Ishikawa (cell line): ENCODE measurements at regions not wholly inside any gene's neighbourhood (a gene's known extent, or its start where the extent isn't known, plus 50 kb on each side); places are given as distances from the start of the nearest gene placed in this dataset.

Experiments
- CEBPB ChIP-seq: IDR thresholded peaks from 2 replicates; pipeline ENCODE4 v1.6.1; 2012
- CREB1 ChIP-seq: IDR thresholded peaks from 2 replicates; pipeline ENCODE4 v1.6.1; 2012; ENCODE audit warnings: low read depth
- EGR1 ChIP-seq: IDR thresholded peaks from 2 replicates; pipeline ENCODE4 v1.6.1; 2012
- EP300 ChIP-seq: IDR thresholded peaks from 2 replicates; pipeline ENCODE4 v1.6.1; 2012; ENCODE audit warnings: borderline replicate concordance
- FOXM1 ChIP-seq: IDR thresholded peaks from 2 replicates; pipeline ENCODE4 v1.6.1; 2012; ENCODE audit warnings: low read depth, borderline replicate concordance
- NFIC ChIP-seq: IDR thresholded peaks from 2 replicates; pipeline ENCODE4 v1.6.1; 2012
- RAD21 ChIP-seq: IDR thresholded peaks from 2 replicates; pipeline ENCODE4 v1.6.1; 2012; ENCODE audit warnings: low read depth
- TAF1 ChIP-seq: IDR thresholded peaks from 2 replicates; pipeline ENCODE4 v1.6.1; 2012; ENCODE audit warnings: low read depth, mild to moderate bottlenecking
- TCF12 ChIP-seq: IDR thresholded peaks from 2 replicates; pipeline ENCODE4 v1.6.1; 2012; ENCODE audit warnings: low read depth
- TEAD4 ChIP-seq: IDR thresholded peaks from 2 replicates; pipeline ENCODE4 v1.6.1; 2012
- YY1 ChIP-seq: IDR thresholded peaks from 2 replicates; pipeline ENCODE4 v1.6.1; 2012; ENCODE audit warnings: low read depth
- ZBTB7A ChIP-seq: IDR thresholded peaks from 2 replicates; pipeline ENCODE4 v1.6.1; 2012; ENCODE audit warnings: low read depth
- TF ChIP-seq, protein P1 (sequence below): IDR thresholded peaks from 2 replicates; pipeline ENCODE4 v1.6.1; 2012
- TF ChIP-seq, protein P2 (sequence below): IDR thresholded peaks from 2 replicates; pipeline ENCODE4 v1.6.1; 2012; ENCODE audit warnings: low read depth, mild to moderate bottlenecking
- TF ChIP-seq, protein P3 (sequence below): IDR thresholded peaks from 2 replicates; pipeline ENCODE4 v1.6.1; 2012

DNA sequence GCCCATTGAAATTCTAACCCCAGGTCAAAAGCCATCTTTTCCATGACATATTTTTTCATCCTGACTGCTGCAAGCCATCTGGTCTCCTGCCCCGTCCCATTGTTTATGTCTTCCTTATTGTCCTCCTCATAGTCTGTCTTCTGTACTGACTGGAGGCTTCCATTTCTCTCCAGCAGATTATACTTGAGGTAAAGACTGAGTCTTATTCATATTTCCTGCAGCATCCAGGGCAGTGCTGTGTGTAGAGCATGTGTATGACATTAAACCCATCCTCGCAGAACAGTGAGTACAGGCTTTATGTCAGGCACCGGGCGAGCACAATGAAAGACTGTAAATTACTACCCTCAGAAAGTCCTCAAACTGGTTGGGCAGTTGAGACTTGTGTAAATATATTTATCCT is 275.1 kb downstream of the C4orf33 start:
- TF ChIP-seq, protein P1, sequence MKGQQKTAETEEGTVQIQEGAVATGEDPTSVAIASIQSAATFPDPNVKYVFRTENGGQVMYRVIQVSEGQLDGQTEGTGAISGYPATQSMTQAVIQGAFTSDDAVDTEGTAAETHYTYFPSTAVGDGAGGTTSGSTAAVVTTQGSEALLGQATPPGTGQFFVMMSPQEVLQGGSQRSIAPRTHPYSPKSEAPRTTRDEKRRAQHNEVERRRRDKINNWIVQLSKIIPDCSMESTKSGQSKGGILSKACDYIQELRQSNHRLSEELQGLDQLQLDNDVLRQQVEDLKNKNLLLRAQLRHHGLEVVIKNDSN, result no peak
- TF ChIP-seq RAD21, result no peak
- no peak for TF ChIP-seq CEBPB
- no peak for TF ChIP-seq CREB1
- no peak for TF ChIP-seq TAF1

DNA sequence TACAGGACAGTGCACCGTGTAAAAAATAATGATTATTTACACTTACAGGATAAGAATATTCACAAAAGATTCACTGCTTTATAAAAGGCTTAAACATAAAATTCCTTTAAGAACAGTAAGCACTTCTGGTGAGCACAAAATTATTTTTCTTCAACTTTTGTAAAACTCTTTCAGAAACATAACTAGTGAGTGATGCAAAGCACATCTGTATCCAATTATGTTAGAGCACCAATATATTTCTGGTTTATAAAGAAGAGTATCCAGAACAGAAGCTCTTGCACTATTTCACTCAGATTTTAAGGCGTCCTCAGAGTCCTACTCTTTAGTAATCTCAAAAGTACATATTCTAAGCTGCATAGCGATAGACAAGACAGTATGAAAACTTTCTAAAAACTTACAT is 276.0 kb downstream of the C4orf33 start:
- TF ChIP-seq ZBTB7A (no peak), TCF12 (no peak), YY1 (no peak), CREB1 (no peak), EGR1 (no peak), TEAD4 (no peak), FOXM1 (no peak)
- TF ChIP-seq, protein P2, sequence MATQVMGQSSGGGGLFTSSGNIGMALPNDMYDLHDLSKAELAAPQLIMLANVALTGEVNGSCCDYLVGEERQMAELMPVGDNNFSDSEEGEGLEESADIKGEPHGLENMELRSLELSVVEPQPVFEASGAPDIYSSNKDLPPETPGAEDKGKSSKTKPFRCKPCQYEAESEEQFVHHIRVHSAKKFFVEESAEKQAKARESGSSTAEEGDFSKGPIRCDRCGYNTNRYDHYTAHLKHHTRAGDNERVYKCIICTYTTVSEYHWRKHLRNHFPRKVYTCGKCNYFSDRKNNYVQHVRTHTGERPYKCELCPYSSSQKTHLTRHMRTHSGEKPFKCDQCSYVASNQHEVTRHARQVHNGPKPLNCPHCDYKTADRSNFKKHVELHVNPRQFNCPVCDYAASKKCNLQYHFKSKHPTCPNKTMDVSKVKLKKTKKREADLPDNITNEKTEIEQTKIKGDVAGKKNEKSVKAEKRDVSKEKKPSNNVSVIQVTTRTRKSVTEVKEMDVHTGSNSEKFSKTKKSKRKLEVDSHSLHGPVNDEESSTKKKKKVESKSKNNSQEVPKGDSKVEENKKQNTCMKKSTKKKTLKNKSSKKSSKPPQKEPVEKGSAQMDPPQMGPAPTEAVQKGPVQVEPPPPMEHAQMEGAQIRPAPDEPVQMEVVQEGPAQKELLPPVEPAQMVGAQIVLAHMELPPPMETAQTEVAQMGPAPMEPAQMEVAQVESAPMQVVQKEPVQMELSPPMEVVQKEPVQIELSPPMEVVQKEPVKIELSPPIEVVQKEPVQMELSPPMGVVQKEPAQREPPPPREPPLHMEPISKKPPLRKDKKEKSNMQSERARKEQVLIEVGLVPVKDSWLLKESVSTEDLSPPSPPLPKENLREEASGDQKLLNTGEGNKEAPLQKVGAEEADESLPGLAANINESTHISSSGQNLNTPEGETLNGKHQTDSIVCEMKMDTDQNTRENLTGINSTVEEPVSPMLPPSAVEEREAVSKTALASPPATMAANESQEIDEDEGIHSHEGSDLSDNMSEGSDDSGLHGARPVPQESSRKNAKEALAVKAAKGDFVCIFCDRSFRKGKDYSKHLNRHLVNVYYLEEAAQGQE, result no peak
- TF ChIP-seq, protein P1, result no peak

DNA sequence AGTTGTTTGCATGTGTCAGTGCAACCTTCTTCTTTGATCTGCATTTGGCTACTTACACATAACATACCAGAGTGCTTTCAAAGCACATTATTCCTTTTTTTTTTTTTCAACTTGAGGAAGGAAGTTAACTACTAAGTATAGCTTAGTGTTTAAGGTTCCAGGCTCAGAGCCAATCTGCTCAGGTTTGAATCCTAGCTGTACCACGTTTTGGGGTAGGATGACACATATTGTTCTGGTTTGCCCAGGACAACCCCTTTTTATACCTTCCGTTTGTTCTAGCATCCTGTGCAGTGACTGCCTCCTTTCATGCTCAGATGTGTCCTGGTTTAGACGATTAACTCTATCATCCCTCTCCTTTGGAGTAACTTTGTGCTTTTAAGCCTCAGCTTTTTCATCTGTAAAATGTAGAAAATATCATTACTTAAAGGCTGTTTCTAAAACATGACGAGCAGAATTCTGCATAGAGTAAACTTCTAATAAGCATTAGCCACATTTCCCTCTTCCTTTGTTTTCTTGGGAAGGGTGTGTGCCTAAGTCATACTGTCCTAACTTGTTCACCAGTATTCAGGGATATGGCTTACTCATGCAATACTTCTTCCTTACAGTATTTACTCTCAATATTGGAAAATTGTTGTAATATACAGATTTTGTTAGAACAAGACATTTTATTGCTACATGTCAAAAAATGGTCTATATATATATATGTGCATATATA is 281.3 kb downstream of the C4orf33 start:
- no peak for TF ChIP-seq FOXM1

DNA sequence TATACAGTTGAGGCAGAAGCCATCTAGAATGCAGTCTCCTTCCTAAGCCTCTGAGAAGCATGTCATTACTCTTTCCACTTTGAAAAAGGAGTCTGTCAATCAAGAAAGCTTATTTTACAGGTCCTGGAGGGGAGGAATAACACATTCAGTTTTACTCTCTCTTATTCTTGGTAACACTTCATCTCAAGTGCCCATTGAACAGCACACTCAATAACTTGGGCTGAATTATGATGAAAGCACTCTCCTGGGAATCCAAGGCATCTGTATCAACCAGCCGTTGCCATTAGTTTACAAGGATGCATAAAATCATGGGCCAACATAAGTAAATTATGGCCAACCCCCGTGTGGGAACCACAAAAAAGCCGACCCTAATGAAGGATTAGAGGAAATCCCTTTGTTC is 282.4 kb downstream of the C4orf33 start:
- no peak for TF ChIP-seq NFIC
- TF ChIP-seq CEBPB, result no peak
- no peak for TF ChIP-seq TAF1
- TF ChIP-seq, protein P3, sequence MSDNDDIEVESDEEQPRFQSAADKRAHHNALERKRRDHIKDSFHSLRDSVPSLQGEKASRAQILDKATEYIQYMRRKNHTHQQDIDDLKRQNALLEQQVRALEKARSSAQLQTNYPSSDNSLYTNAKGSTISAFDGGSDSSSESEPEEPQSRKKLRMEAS, result no peak

DNA sequence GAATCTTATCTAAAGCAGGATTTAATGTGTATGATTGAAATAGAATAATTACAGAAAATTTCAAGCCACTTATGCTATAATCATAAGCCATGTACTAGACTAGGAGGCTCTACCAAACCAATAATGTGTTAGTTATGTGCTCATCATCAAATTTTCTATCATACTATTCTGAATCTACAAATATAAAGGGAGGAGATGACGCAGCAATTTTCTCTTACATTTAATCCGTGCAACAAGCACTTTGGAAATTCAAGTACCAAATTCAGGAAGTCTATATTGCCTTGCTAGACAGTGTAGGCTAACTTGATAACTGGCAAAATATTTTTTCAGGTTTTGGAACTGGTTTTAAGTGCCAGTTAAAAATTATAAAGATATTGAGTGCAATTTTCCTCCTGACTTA is 283.5 kb downstream of the C4orf33 start:
- TF ChIP-seq EP300 (no peak), TCF12 (no peak), CREB1 (no peak), ZBTB7A (no peak), TAF1 (no peak), CEBPB (no peak), FOXM1 (no peak)
- TF ChIP-seq, protein P2, result no peak

DNA sequence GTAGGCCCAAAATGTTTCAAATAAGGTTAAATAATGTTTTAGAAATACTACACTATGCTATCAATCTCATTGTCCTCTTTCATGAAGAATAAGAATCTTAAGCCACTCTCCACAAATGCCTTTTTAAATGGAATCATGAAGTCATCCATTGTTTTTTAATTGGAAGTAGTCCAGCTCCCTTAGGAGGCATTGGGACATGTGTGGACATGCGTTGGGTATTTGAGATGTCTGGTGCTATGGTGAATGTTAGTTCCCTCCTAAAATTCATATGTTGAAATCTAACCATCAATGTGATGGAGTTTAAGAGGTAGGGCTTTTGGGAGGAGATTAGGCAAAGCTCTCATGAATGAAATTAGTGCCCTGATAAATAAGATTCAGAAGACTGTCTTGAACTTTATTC is 289.0 kb downstream of the C4orf33 start:
- TF ChIP-seq RAD21 (no peak), YY1 (no peak), CEBPB (no peak)

DNA sequence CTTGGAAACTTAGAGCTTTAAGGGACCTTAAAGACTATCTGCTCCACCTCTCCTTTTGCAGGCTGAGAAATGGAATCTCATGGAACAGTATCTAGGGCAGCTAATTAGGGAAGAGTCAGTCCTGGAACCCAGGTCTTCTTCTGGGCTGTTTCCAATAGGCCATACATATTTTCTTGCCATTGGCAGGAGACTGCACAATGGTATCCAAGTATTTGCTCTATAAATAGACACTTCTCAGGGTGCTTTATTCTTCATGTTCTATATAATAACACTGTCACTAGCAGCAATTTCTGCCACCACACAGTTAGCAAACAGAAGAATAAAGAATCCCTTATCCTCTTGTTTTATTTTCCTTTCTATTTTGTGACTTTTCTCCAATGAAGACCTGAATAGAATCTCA is 291.7 kb downstream of the C4orf33 start:
- no peak for TF ChIP-seq ZBTB7A
- no peak for TF ChIP-seq TAF1
- TF ChIP-seq YY1, result no peak
- no peak for TF ChIP-seq TCF12
- no peak for TF ChIP-seq NFIC
- no peak for TF ChIP-seq CREB1
- no peak for TF ChIP-seq EP300
- TF ChIP-seq FOXM1, result no peak
- TF ChIP-seq, protein P3, result no peak
- TF ChIP-seq, protein P1, result no peak
- TF ChIP-seq, protein P2, result no peak
- TF ChIP-seq TEAD4, result no peak
- no peak for TF ChIP-seq EGR1
- TF ChIP-seq CEBPB, result no peak
